Body of pancreas (tissue), 4 donors: ENCODE measurements at regions not wholly inside any gene's neighbourhood (a gene's known extent, or its start where the extent isn't known, plus 50 kb on each side); places are given as distances from the start of the nearest gene placed in this dataset.

Experiments used
- ATAC-seq: fragments of 150-250 bp; one replicate; pipeline ENCODE4 v1.9.1; 2016
- DNase-seq, 4 donors: peaks; one replicate each; pipeline ENCODE4 v3.0.0-alpha.2; 2019
- H3K27ac ChIP-seq, 4 donors: fragments of 200-600 bp; sonication (generic); 1 replicate in 3 of 4; 2 replicates in 1 of 4; pipeline versions ENCODE4 v1.5.1 to v1.6.1; 2016 to 2019; ENCODE audit warnings: mild to moderate bottlenecking in 1 of 4, mixed read lengths in 1 of 4, moderate library complexity in 1 of 4
- H3K27me3 ChIP-seq, 2 donors: fragments of 200-600 bp; sonication (generic); one replicate each; pipeline ENCODE4 v1.6.0; 2016; ENCODE audit warnings: mild to moderate bottlenecking in 1 of 2
- H3K36me3 ChIP-seq, 2 donors: fragments of 200-600 bp; sonication (generic); replicated peaks in 1 of 2; 2 replicates each; pipeline ENCODE4 v1.5.1; 2016; ENCODE audit warnings: low read depth in 2 of 2; ENCODE audit not compliant: insufficient read depth in 1 of 2
- H3K4me1 ChIP-seq: fragments of 200-600 bp; sonication (generic); one replicate; pipeline ENCODE4 v1.6.0; 2016
- H3K4me3 ChIP-seq, 2 donors: fragments of 200-600 bp; sonication (generic); 1 replicate in 1 of 2; 2 replicates in 1 of 2; pipeline ENCODE4 v1.5.1; 2016 to 2019
- H3K9me3 ChIP-seq, 3 donors: fragments of 200-600 bp; sonication (generic); 1 replicate in 2 of 3; 2 replicates in 1 of 3; pipeline ENCODE4 v1.5.1; 2016
- POLR2A ChIP-seq, 3 donors: fragments of 450-650 bp; IDR thresholded peaks; one replicate each; pipeline ENCODE4 v1.6.1; 2016; ENCODE audit warnings: antibody characterized with exemption in 3 of 3, mild to moderate bottlenecking in 2 of 3
- WGBS, 2 donors: methylation state at CpG; one replicate each; pipeline ENCODE4 v1.1.5; 2017; 5-methylcytosine and 5-hydroxymethylcytosine counted together
- intact Hi-C: fragments of 100-400 bp; cut with DNase I; formaldehyde crosslinking; loops from one replicate; pipeline ENCODE4 v1.15.1; 2023
- TF ChIP-seq, protein P1 (sequence below), 7 experiments: fragments of 450-650 bp in 4 of 7; fragments of 200-600 bp in 3 of 7; sonication (generic) in 3 of 7; IDR thresholded peaks; one replicate each; pipeline ENCODE4 v1.5.1; 2016 to 2019; ENCODE audit warnings: antibody characterized with exemption in 7 of 7

DNA sequence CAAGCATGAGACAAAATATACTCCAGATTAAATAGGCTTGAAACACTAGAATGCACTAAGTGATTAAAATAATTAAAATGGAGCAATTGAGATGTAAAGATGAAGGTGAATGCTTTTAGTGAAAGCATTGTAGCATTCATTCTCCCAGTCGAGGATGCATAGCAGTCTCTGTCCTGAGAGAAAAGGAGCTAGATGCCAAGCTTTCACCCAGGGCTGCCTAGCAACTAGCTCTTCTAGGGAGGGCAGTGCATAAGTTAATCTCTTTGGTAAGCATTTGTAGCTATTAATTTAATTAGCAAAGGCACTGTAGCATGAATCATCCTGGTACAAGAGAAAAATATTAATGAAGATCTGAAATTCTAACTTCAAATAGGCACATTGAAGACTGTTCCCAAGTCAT, 1014.8 kb downstream of the C4orf33 start:
- 74 to 77% methylated on average over 1 of the region's 1 CpG for WGBS, 2 donors
- ATAC-seq: no peak
- H3K27ac ChIP-seq: no peak overlapping the region
- no peaks in the 10 kb centered on the region for H3K27me3 ChIP-seq
- no peaks in the 10 kb centered on the region for H3K9me3 ChIP-seq
- no peak for DNase-seq
- H3K4me3 ChIP-seq: no peak overlapping the region
- no peaks in the 10 kb centered on the region for H3K4me1 ChIP-seq
- TF ChIP-seq, protein P1, sequence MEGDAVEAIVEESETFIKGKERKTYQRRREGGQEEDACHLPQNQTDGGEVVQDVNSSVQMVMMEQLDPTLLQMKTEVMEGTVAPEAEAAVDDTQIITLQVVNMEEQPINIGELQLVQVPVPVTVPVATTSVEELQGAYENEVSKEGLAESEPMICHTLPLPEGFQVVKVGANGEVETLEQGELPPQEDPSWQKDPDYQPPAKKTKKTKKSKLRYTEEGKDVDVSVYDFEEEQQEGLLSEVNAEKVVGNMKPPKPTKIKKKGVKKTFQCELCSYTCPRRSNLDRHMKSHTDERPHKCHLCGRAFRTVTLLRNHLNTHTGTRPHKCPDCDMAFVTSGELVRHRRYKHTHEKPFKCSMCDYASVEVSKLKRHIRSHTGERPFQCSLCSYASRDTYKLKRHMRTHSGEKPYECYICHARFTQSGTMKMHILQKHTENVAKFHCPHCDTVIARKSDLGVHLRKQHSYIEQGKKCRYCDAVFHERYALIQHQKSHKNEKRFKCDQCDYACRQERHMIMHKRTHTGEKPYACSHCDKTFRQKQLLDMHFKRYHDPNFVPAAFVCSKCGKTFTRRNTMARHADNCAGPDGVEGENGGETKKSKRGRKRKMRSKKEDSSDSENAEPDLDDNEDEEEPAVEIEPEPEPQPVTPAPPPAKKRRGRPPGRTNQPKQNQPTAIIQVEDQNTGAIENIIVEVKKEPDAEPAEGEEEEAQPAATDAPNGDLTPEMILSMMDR (IDR thresholded peaks at IDR 0.05): no peak
- TF ChIP-seq POLR2A (IDR thresholded peaks at IDR 0.05): no peak
- H3K36me3 ChIP-seq: no peaks in the 10 kb centered on the region
- intact Hi-C loops: no loop called here

DNA sequence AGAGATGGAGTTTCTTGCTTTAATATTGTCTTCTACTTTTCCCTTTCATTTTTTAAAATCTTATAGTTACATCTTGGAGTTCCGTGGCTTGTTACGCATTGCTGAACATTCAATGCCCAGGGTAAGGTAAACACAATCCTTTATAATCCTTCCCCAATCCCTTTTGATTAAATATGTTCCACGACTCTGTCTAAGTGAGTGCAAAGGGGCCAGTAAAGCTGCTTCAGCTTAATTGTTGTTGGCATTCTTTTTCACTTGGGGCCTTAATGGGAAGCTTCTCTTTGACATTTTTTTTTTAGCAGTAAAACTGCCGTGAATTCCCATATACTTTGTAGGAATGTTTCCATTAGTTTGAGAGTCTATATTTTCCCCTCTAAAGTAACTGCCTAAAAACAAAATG, 1028.1 kb downstream of the C4orf33 start:
- DNase-seq (no peak), ATAC-seq (no peak)
- Histone ChIP-seq H3K36me3 (no peaks in the 10 kb centered on the region), H3K4me3 (no peak overlapping the region), H3K27ac (no peak overlapping the region), H3K4me1 (no peaks in the 10 kb centered on the region), H3K27me3 (no peaks in the 10 kb centered on the region), H3K9me3 (no peaks in the 10 kb centered on the region)
- WGBS, 2 donors: 71 to 79% methylated on average over 4 of the region's 4 CpGs
- no peak for TF ChIP-seq POLR2A (IDR thresholded peaks at IDR 0.05)
- TF ChIP-seq, protein P1 (IDR thresholded peaks at IDR 0.05): no peak
- intact Hi-C loops: no loop called here

DNA sequence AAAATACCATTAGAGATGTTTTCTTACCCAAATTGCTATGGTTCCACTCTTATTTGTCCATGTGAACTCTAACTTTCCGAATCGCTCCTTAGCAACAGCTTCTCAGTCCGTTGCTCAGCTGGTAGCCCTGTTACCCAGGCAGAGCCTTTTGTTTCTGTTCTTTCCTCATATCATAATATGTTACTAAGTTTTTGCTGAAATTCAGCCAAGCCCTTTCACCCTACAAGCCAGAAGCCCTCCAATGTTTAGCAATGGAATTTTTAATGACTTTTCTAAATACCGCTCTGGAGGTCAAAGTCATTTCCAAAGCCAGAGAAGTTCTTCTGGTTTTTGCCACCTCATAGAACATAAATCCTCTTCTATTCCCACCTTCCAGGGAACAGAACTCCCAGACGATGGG, 1029.5 kb downstream of the C4orf33 start:
- H3K27me3 ChIP-seq: no peaks in the 10 kb centered on the region
- no peak for TF ChIP-seq POLR2A (IDR thresholded peaks at IDR 0.05)
- TF ChIP-seq, protein P1 (IDR thresholded peaks at IDR 0.05): no peak
- ATAC-seq (peak; percentile 53), DNase-seq (peak in 1 of 4 donors; percentile 9)
- no peaks in the 10 kb centered on the region for H3K4me1 ChIP-seq
- no peaks in the 10 kb centered on the region for H3K36me3 ChIP-seq
- no peaks in the 10 kb centered on the region for H3K9me3 ChIP-seq
- intact Hi-C loops: no loop called here
- H3K27ac ChIP-seq: no peak overlapping the region
- 66% methylated on average over 5 of the region's 5 CpGs for WGBS, 2 donors
- no peak overlapping the region for H3K4me3 ChIP-seq

DNA sequence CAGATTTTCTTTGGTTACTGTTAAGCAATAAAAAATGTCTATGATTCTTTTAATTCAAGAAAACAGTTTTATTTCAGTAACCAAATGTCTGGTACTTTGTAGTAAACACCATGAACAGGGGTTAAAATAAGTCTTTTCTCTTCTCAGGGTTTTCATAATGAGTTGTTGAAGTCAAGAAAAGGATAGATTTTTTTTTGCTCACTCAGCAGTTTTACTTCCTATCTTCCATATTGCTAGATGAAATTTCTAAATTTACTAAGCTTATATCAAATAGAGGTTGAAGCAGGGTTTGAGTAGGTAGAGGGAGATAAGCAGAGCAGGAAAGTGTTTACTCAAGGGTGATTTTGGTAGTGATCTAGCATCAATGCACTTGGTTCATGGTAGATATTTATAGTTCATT, 1031.3 kb downstream of the C4orf33 start:
- ATAC-seq (no peak), DNase-seq (no peak)
- Histone ChIP-seq H3K4me3 (no peak overlapping the region), H3K9me3 (no peaks in the 10 kb centered on the region), H3K27ac (no peak overlapping the region), H3K36me3 (no peaks in the 10 kb centered on the region), H3K27me3 (no peaks in the 10 kb centered on the region), H3K4me1 (no peaks in the 10 kb centered on the region)
- intact Hi-C loops: no loop called here
- TF ChIP-seq POLR2A (IDR thresholded peaks at IDR 0.05): no peak
- TF ChIP-seq, protein P1 (IDR thresholded peaks at IDR 0.05): no peak

DNA sequence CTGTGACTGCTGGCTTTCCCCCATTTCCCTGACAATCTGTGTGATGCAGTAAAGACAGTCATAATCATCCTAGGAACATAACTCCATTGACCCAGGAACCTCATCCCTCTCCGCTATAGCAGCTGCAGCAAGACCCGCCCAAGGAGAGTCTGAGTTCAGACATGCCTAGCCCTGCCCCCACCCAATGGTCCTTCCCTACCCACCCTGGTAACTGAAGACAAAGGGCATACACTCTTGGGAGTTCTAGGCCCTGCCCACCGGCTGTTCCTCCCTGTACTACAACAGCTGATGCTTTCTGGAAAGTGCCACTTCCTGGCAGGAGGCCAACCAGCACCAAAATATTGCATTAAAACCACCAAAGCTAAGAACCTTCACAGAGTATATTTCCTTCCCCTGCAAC, 1035.6 kb downstream of the C4orf33 start:
- DNase-seq (no peak), ATAC-seq (no peak)
- TF ChIP-seq, protein P1 (IDR thresholded peaks at IDR 0.05): no peak
- TF ChIP-seq POLR2A (IDR thresholded peaks at IDR 0.05): no peak
- no peak overlapping the region for H3K4me3 ChIP-seq
- 92 to 94% methylated on average over 3 of the region's 3 CpGs for WGBS, 2 donors
- no peaks in the 10 kb centered on the region for H3K27me3 ChIP-seq
- no peaks in the 10 kb centered on the region for H3K4me1 ChIP-seq
- H3K9me3 ChIP-seq: no peaks in the 10 kb centered on the region
- intact Hi-C loops: no loop called here
- H3K36me3 ChIP-seq: no peaks in the 10 kb centered on the region
- H3K27ac ChIP-seq: no peak overlapping the region
